ENCODE measurements at regions not wholly inside any gene's neighbourhood (a gene's known extent, or its start where the extent isn't known, plus 50 kb on each side); places are given as distances from the start of the nearest gene placed in this dataset.
"Not testable (repeated sequence)": the region's sequence is repeated elsewhere in the genome, so short reads cannot be mapped to it uniquely, and the experiment has no call there.

GRCh38 chr11:45407226-45407625 lies 121.1 kb upstream of the SYT13 start:
- DNase-seq (ENCODE audit: low spot score): no peak

GRCh38 chr11:45405916-45406670 lies 120.0 kb upstream of the SYT13 start:
- DNase-seq (ENCODE audit: low spot score): no peak

GRCh38 chr11:45403521-45403920 lies 117.4 kb upstream of the SYT13 start:
- DNase-seq (ENCODE audit: low spot score): not testable (repeated sequence)

GRCh38 chr11:45402049-45402630 lies 116.0 kb upstream of the SYT13 start:
- DNase-seq (ENCODE audit: low spot score): no peak

- DNase-seq (ENCODE audit: low spot score): no peak
Observed at GRCh38 chr11:45400591-45400990, 114.5 kb upstream of the SYT13 start.

- no peak for DNase-seq (ENCODE audit: low spot score)
Observed at GRCh38 chr11:45399166-45399565, 113.0 kb upstream of the SYT13 start.

- no peak for DNase-seq (ENCODE audit: low spot score)
Observed at GRCh38 chr11:45398325-45398724, 112.2 kb upstream of the SYT13 start.

GRCh38 chr11:45396394-45396793 lies 110.3 kb upstream of the SYT13 start:
- no peak for DNase-seq (ENCODE audit: low spot score)

- no peak for DNase-seq (ENCODE audit: low spot score)
Observed at GRCh38 chr11:45395947-45396346, 109.8 kb upstream of the SYT13 start.

- no peak for DNase-seq (ENCODE audit: low spot score)
Observed at GRCh38 chr11:45395421-45395820, 109.3 kb upstream of the SYT13 start.

GRCh38 chr11:45394294-45395085 lies 108.3 kb upstream of the SYT13 start:
- no peak for DNase-seq (ENCODE audit: low spot score)

GRCh38 chr11:45393826-45394225 lies 107.7 kb upstream of the SYT13 start:
- DNase-seq (ENCODE audit: low spot score): no peak

GRCh38 chr11:45393334-45393733 lies 107.2 kb upstream of the SYT13 start:
- DNase-seq (ENCODE audit: low spot score): no peak

GRCh38 chr11:45392591-45393091 lies 106.5 kb upstream of the SYT13 start:
- DNase-seq (ENCODE audit: low spot score): no peak

GRCh38 chr11:45392154-45392553 lies 106.0 kb upstream of the SYT13 start:
- no peak for DNase-seq (ENCODE audit: low spot score)

GRCh38 chr11:45391168-45391850 lies 105.2 kb upstream of the SYT13 start:
- DNase-seq (ENCODE audit: low spot score): no peak

- DNase-seq (ENCODE audit: low spot score): no peak
Observed at GRCh38 chr11:45390407-45390806, 104.3 kb upstream of the SYT13 start.

- DNase-seq (ENCODE audit: low spot score): no peak
Observed at GRCh38 chr11:45388472-45388871, 102.3 kb upstream of the SYT13 start.

- not testable (repeated sequence) for DNase-seq (ENCODE audit: low spot score)
Observed at GRCh38 chr11:45387885-45388284, 101.7 kb upstream of the SYT13 start.

GRCh38 chr11:45386972-45387371 lies 100.8 kb upstream of the SYT13 start:
- no peak for DNase-seq (ENCODE audit: low spot score)

- no peak for DNase-seq (ENCODE audit: low spot score)
Observed at GRCh38 chr11:45385844-45386243, 99.7 kb upstream of the SYT13 start.

GRCh38 chr11:45385423-45385822 lies 99.3 kb upstream of the SYT13 start:
- no peak for DNase-seq (ENCODE audit: low spot score)

All from hematopoietic multipotent progenitor cell treated with erythropoietin and hydrocortisone succinate and interleukin-3 and kit ligand, for 15 days (in vitro differentiated cells).